ENCODE measurements at regions not wholly inside any gene's neighbourhood (a gene's known extent, or its start where the extent isn't known, plus 50 kb on each side); places are given as distances from the start of the nearest gene placed in this dataset.
"Not testable (repeated sequence)": the region's sequence is repeated elsewhere in the genome, so short reads cannot be mapped to it uniquely, and the experiment has no call there.

- no peak for DNase-seq (ENCODE audit: low read depth in 2 of 2)
Observed at GRCh38 chr5:89218364-89218763, 335.4 kb upstream of the MEF2C start.

- peak; percentile 56 to 63 for DNase-seq (ENCODE audit: low read depth in 2 of 2)
Observed at GRCh38 chr5:89216606-89217005, 333.6 kb upstream of the MEF2C start.

- DNase-seq (ENCODE audit: low read depth in 2 of 2), result peak; percentile 86 to 88
Observed at GRCh38 chr5:89213573-89213972, 330.6 kb upstream of the MEF2C start.

- DNase-seq (ENCODE audit: low read depth in 2 of 2), result peak; percentile 87 to 88
Observed at GRCh38 chr5:89211836-89212235, 328.9 kb upstream of the MEF2C start.

GRCh38 chr5:89208811-89209210, 325.8 kb upstream of the MEF2C start:
- DNase-seq (ENCODE audit: low read depth in 2 of 2), result no peak

GRCh38 chr5:89208392-89208791, 325.4 kb upstream of the MEF2C start:
- no peak for DNase-seq (ENCODE audit: low read depth in 2 of 2)

GRCh38 chr5:89204756-89205155, 321.8 kb upstream of the MEF2C start:
- peak; percentile 72 to 75 for DNase-seq (ENCODE audit: low read depth in 2 of 2)

- no peak for DNase-seq (ENCODE audit: low read depth in 2 of 2)
Observed at GRCh38 chr5:89203611-89204010, 320.6 kb upstream of the MEF2C start.

GRCh38 chr5:89200899-89201298, 317.9 kb upstream of the MEF2C start:
- DNase-seq (ENCODE audit: low read depth in 2 of 2), result no peak

GRCh38 chr5:89199306-89199705, 316.3 kb upstream of the MEF2C start:
- no peak for DNase-seq (ENCODE audit: low read depth in 2 of 2)

GRCh38 chr5:89191374-89191773, 308.4 kb upstream of the MEF2C start:
- DNase-seq (ENCODE audit: low read depth in 2 of 2), result no peak

GRCh38 chr5:89190515-89191265, 307.7 kb upstream of the MEF2C start:
- no peak for DNase-seq (ENCODE audit: low read depth in 2 of 2)

GRCh38 chr5:89187883-89188465, 305.0 kb upstream of the MEF2C start:
- no peak for DNase-seq (ENCODE audit: low read depth in 2 of 2)

- DNase-seq (ENCODE audit: low read depth in 2 of 2), result no peak
Observed at GRCh38 chr5:89187268-89187667, 304.3 kb upstream of the MEF2C start.

GRCh38 chr5:89181546-89181945, 298.6 kb upstream of the MEF2C start:
- DNase-seq (ENCODE audit: low read depth in 2 of 2), result no peak

GRCh38 chr5:89179731-89180130, 296.7 kb upstream of the MEF2C start:
- no peak for DNase-seq (ENCODE audit: low read depth in 2 of 2)

- no peak for DNase-seq (ENCODE audit: low read depth in 2 of 2)
Observed at GRCh38 chr5:89178541-89178940, 295.6 kb upstream of the MEF2C start.

- DNase-seq (ENCODE audit: low read depth in 2 of 2), result no peak
Observed at GRCh38 chr5:89173528-89173927, 290.5 kb upstream of the MEF2C start.

GRCh38 chr5:89168766-89169165, 285.8 kb upstream of the MEF2C start:
- DNase-seq (ENCODE audit: low read depth in 2 of 2), result no peak

GRCh38 chr5:89164703-89165102, 281.7 kb upstream of the MEF2C start:
- DNase-seq (ENCODE audit: low read depth in 2 of 2), result not testable (repeated sequence)

GRCh38 chr5:89156226-89156625, 273.2 kb upstream of the MEF2C start:
- DNase-seq (ENCODE audit: low read depth in 2 of 2), result no peak

GRCh38 chr5:89147031-89147430, 264.0 kb upstream of the MEF2C start:
- peak; percentile 8 to 11 for DNase-seq (ENCODE audit: low read depth in 2 of 2)

GRCh38 chr5:89137148-89137547, 254.2 kb upstream of the MEF2C start:
- DNase-seq (ENCODE audit: low read depth in 2 of 2), result no peak

- no peak for DNase-seq (ENCODE audit: low read depth in 2 of 2)
Observed at GRCh38 chr5:89133975-89134374, 251.0 kb upstream of the MEF2C start.
